GM23338 (cell line): ENCODE measurements at regions not wholly inside any gene's neighbourhood (a gene's known extent, or its start where the extent isn't known, plus 50 kb on each side); places are given as distances from the start of the nearest gene placed in this dataset.

ENCODE experiments used
- CREB1 ChIP-seq: fragments of 250-450 bp; sonication (Bioruptor Pico); IDR thresholded peaks from 2 replicates; pipeline ENCODE4 v1.5.0; 2020; ENCODE audit warnings: low read depth, mild to moderate bottlenecking, moderate library complexity
- EZH2 ChIP-seq: fragments of 200-600 bp; sonication (generic); IDR thresholded peaks from one replicate; pipeline ENCODE4 v1.8.0; 2017; ENCODE audit warnings: antibody characterized with exemption, mild to moderate bottlenecking, low read depth; ENCODE audit not compliant: unreplicated experiment
- EZH2phosphoT487 ChIP-seq: fragments of 200-600 bp; sonication (generic); IDR thresholded peaks from one replicate; pipeline ENCODE4 v1.8.1; 2018; ENCODE audit warnings: antibody characterized with exemption; ENCODE audit not compliant: unreplicated experiment
- JUNB ChIP-seq: IDR thresholded peaks from one replicate; pipeline ENCODE4 v1.6.1; 2016; ENCODE audit warnings: antibody characterized with exemption; ENCODE audit not compliant: unreplicated experiment
- NANOG ChIP-seq: IDR thresholded peaks from 2 replicates; pipeline ENCODE4 v1.6.1; 2016; ENCODE audit warnings: antibody characterized with exemption, borderline replicate concordance
- POLR2AphosphoS5 ChIP-seq: IDR thresholded peaks from 2 replicates; pipeline ENCODE4 v1.6.1; 2016; ENCODE audit warnings: antibody characterized with exemption, low read depth
- REST ChIP-seq: IDR thresholded peaks from one replicate; pipeline ENCODE4 v1.6.1; 2018; ENCODE audit warnings: antibody characterized with exemption; ENCODE audit not compliant: unreplicated experiment
- ZNF114 ChIP-seq: fragments of 250-450 bp; sonication (Bioruptor Pico); IDR thresholded peaks from 2 replicates; pipeline ENCODE4 v1.5.0; 2020; ENCODE audit warnings: mild to moderate bottlenecking, moderate library complexity
- ZNF331 ChIP-seq: fragments of 250-450 bp; sonication (Bioruptor Pico); IDR thresholded peaks from 2 replicates; pipeline ENCODE4 v1.5.0; 2020; ENCODE audit warnings: low read depth, mild to moderate bottlenecking, moderate library complexity
- TF ChIP-seq, protein P1 (sequence below), 2 experiments: fragments of 200-600 bp in 1 of 2; sonication (generic) in 1 of 2; conservative IDR thresholded peaks; 2 replicates each; pipeline versions ENCODE4 v1.5.1 to v1.6.1; 2016 to 2017; ENCODE audit warnings: antibody characterized with exemption in 2 of 2, low read depth in 2 of 2, mild to moderate bottlenecking in 2 of 2, moderate library complexity in 1 of 2
- TF ChIP-seq, protein P2 (sequence below): IDR thresholded peaks from 2 replicates; pipeline ENCODE4 v1.6.1; 2016; ENCODE audit warnings: antibody characterized with exemption

DNA sequence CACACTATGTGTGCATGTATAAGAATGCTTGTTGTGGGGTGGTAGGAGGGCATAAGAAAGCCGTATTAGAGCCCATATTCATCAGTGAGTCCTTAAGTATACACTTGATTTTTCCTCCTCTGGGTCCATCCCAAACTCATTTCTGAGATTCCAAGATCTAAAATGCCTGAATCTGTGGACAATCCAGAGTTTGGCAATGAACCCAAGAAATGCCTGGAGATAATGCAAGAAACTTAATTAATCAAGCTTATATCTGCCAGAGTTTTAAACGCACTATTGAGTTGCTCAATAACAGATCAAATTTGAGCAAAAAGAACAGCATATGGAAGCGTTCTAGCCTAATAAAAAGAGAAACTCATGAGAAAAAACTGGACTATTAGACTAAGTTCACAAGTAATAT lies 143.4 kb upstream of the NAV3 start:
- TF ChIP-seq, protein P1, sequence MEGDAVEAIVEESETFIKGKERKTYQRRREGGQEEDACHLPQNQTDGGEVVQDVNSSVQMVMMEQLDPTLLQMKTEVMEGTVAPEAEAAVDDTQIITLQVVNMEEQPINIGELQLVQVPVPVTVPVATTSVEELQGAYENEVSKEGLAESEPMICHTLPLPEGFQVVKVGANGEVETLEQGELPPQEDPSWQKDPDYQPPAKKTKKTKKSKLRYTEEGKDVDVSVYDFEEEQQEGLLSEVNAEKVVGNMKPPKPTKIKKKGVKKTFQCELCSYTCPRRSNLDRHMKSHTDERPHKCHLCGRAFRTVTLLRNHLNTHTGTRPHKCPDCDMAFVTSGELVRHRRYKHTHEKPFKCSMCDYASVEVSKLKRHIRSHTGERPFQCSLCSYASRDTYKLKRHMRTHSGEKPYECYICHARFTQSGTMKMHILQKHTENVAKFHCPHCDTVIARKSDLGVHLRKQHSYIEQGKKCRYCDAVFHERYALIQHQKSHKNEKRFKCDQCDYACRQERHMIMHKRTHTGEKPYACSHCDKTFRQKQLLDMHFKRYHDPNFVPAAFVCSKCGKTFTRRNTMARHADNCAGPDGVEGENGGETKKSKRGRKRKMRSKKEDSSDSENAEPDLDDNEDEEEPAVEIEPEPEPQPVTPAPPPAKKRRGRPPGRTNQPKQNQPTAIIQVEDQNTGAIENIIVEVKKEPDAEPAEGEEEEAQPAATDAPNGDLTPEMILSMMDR (conservative IDR thresholded peaks at IDR 0.05; ENCODE audit: low read depth in 2 of 2) = no peak
- no peak for TF ChIP-seq EZH2phosphoT487
- TF ChIP-seq EZH2 = no peak
- no peak for TF ChIP-seq REST
- no peak for TF ChIP-seq POLR2AphosphoS5
- TF ChIP-seq, protein P2, sequence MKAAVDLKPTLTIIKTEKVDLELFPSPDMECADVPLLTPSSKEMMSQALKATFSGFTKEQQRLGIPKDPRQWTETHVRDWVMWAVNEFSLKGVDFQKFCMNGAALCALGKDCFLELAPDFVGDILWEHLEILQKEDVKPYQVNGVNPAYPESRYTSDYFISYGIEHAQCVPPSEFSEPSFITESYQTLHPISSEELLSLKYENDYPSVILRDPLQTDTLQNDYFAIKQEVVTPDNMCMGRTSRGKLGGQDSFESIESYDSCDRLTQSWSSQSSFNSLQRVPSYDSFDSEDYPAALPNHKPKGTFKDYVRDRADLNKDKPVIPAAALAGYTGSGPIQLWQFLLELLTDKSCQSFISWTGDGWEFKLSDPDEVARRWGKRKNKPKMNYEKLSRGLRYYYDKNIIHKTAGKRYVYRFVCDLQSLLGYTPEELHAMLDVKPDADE = no peak
- no peak for TF ChIP-seq NANOG
- TF ChIP-seq CREB1 (CRISPR knock-in tag) = no peak
- TF ChIP-seq JUNB = no peak
- TF ChIP-seq ZNF114 (CRISPR knock-in tag) = no peak
- no peak for TF ChIP-seq ZNF331 (CRISPR knock-in tag)
